ENCODE measurements at regions not wholly inside any gene's neighbourhood (a gene's known extent, or its start where the extent isn't known, plus 50 kb on each side); places are given as distances from the start of the nearest gene placed in this dataset.

DNA sequence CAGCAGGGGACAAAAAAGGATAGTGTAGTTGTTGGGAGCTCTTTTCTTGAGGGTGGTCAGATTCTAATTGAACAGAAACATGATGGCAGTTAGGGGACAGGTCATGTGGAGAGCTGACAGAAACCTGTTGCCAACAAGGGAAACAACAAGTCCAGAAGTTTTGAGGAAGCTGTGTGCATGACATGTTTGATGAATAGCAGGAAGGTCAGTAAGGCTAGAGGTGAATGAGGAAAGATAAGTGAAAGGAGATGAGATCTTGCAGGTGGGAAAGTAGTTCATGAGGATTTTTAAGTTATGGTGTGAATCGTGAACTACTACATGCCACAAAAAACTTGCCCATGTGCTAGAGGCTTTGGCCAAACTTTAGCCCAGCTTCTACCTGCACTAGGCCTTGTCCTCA is 1817.4 kb downstream of the MRPL39 start:
- no peak for TF ChIP-seq POLR2A (IDR thresholded peaks at IDR 0.05; ENCODE audit: control extremely low read depth in 1 of 2, low read depth in 2 of 2, low read length in 2 of 2)
- no peak for TF ChIP-seq CTCF (IDR thresholded peaks at IDR 0.05; ENCODE audit: control extremely low read depth in 1 of 3, insufficient read depth in 1 of 3, low read depth in 1 of 3, low read length in 3 of 3)
- no peak for TF ChIP-seq EZH2 (IDR thresholded peaks at IDR 0.05; ENCODE audit: low read depth, low read length, severe bottlenecking)
- TF ChIP-seq MAX (IDR thresholded peaks at IDR 0.05), result no peak
- TF ChIP-seq HDAC6 (IDR thresholded peaks at IDR 0.05; ENCODE audit: low read depth, low read length), result no peak
- TF ChIP-seq, protein P1, sequence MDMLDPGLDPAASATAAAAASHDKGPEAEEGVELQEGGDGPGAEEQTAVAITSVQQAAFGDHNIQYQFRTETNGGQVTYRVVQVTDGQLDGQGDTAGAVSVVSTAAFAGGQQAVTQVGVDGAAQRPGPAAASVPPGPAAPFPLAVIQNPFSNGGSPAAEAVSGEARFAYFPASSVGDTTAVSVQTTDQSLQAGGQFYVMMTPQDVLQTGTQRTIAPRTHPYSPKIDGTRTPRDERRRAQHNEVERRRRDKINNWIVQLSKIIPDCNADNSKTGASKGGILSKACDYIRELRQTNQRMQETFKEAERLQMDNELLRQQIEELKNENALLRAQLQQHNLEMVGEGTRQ (IDR thresholded peaks at IDR 0.05; ENCODE audit: low read length), result no peak
- no peak for TF ChIP-seq NRF1 (IDR thresholded peaks at IDR 0.05; ENCODE audit: low read depth, low read length)
- no peak for TF ChIP-seq TEAD4 (IDR thresholded peaks at IDR 0.05; ENCODE audit: low read depth, low read length)
- no peak for TF ChIP-seq FOSL1 (IDR thresholded peaks at IDR 0.05; ENCODE audit: insufficient read depth, low read depth, low read length)
- no peak for TF ChIP-seq GABPA (IDR thresholded peaks at IDR 0.05; ENCODE audit: borderline replicate concordance, insufficient read depth, low read length)
- TF ChIP-seq RAD21 (IDR thresholded peaks at IDR 0.05 in 1 of 2, conservative IDR thresholded peaks at IDR 0.05 in 1 of 2; ENCODE audit: low read depth in 2 of 2, low read length in 2 of 2), result no peak
- TF ChIP-seq YY1 (IDR thresholded peaks at IDR 0.05; ENCODE audit: low read depth, low read length), result no peak
- TF ChIP-seq POLR2AphosphoS5 (IDR thresholded peaks at IDR 0.05; ENCODE audit: low read depth, low read length), result no peak
- TF ChIP-seq SP2 (IDR thresholded peaks at IDR 0.05; ENCODE audit: low read length), result no peak
